ENCODE measurements at regions not wholly inside any gene's neighbourhood (a gene's known extent, or its start where the extent isn't known, plus 50 kb on each side); places are given as distances from the start of the nearest gene placed in this dataset.

GRCh38 chr16:25544294-25544693 lies 147.5 kb upstream of the HS3ST4 start:
- CTCF ChIA-PET (ENCODE audit: partially characterized antibody), result no interaction called here

More at GRCh38 chr16:25544294-25544693, 147.5 kb upstream of the HS3ST4 start:
- Histone ChIP-seq H3K79me1 (ENCODE audit: low read depth, low read length) (no peaks in the 10 kb centered on the region), H4K91ac (replicated peaks; ENCODE audit: insufficient read length, low read length) (no peak overlapping the region), H2BK5ac (ENCODE audit: low read depth, low read length) (no peak overlapping the region), H3K4me1 (replicated peaks in 1 of 4; ENCODE audit: control insufficient read depth in 3 of 4, insufficient read depth in 4 of 4, low read length in 3 of 4) (no peaks in the 10 kb centered on the region), H4K8ac (ENCODE audit: extremely low read depth, insufficient read depth, low read length) (no peak overlapping the region), H3K36me3 (ENCODE audit: control insufficient read depth in 2 of 4, insufficient read depth in 4 of 4, low read length in 3 of 4) (no peaks in the 10 kb centered on the region), H4K5ac (ENCODE audit: insufficient read length, low read depth, low read length) (no peak overlapping the region), H3K4me3 (ENCODE audit: extremely low read depth in 1 of 4, insufficient read depth in 2 of 4, low read depth in 3 of 4, low read length in 4 of 4) (no peak overlapping the region), H3K23ac (ENCODE audit: insufficient read length) (no peak overlapping the region), H3K27ac (ENCODE audit: low read depth, low read length) (no peak overlapping the region), H2AFZ (ENCODE audit: low read length) (no peak overlapping the region), H2AK5ac (ENCODE audit: low read depth, low read length) (no peak overlapping the region), H3K14ac (ENCODE audit: insufficient read length) (no peak overlapping the region), H3K27me3 (replicated peaks in 1 of 4; ENCODE audit: control insufficient read depth in 3 of 4, extremely low read depth in 1 of 4, insufficient read depth in 3 of 4, low read length in 3 of 4) (no peaks in the 10 kb centered on the region; a peak in 1 of 7 replicates), H3K18ac (ENCODE audit: extremely low read depth, low read length) (no peak overlapping the region), H2BK15ac (ENCODE audit: low read length) (no peak overlapping the region), H3K9ac (replicated peaks in 1 of 4; ENCODE audit: extremely low read depth in 1 of 4, low read depth in 3 of 4, low read length in 3 of 4) (no peak overlapping the region), H4K20me1 (replicated peaks in 1 of 2; ENCODE audit: control insufficient read depth in 1 of 2, insufficient read depth in 2 of 2, low read length in 2 of 2) (no peaks in the 10 kb centered on the region), H2BK20ac (ENCODE audit: low read length) (no peak overlapping the region), H3K23me2 (ENCODE audit: low read depth, low read length) (no peaks in the 10 kb centered on the region), H2BK12ac (ENCODE audit: low read depth, low read length) (no peak overlapping the region), H3K4ac (replicated peaks; ENCODE audit: insufficient read length, low read depth, low read length) (no peak overlapping the region), H2BK120ac (replicated peaks; ENCODE audit: low read depth, low read length) (no peak overlapping the region), H3K9me3 (ENCODE audit: insufficient read depth in 2 of 2, low read depth in 1 of 2, low read length in 1 of 2) (no peaks in the 10 kb centered on the region), H3K56ac (replicated peaks; ENCODE audit: insufficient read length, low read depth, low read length) (no peak overlapping the region), H3K79me2 (ENCODE audit: control insufficient read depth in 1 of 2, insufficient read depth in 2 of 2, low read length in 2 of 2) (no peaks in the 10 kb centered on the region), H3K4me2 (ENCODE audit: insufficient read depth in 1 of 2, low read depth in 2 of 2, low read length in 2 of 2) (no peak overlapping the region)
- DNase-seq (ENCODE audit: low read depth in 1 of 2, low spot score in 2 of 2) (no peak), FAIRE-seq (no peak)
- WGBS, 2 experiments (ENCODE audit: extremely low coverage in 1 of 2, insufficient coverage in 1 of 2, insufficient read length in 1 of 2, insufficient replicate concordance in 2 of 2, low coverage in 1 of 2, low lambda C conversion rate in 2 of 2, missing lambda C conversion rate in 1 of 2), result 91% methylated on average over 3 of the region's 3 CpGs; no CpG with 5 or more reads in 1 of the 2 experiments
- POLR2A ChIA-PET (ENCODE audit: partially characterized antibody), result no interaction called here
- TF ChIP-seq GTF2F1 (IDR thresholded peaks at IDR 0.05; ENCODE audit: borderline replicate concordance, low read depth, low read length) (no peak), KDM1A (IDR thresholded peaks at IDR 0.05; ENCODE audit: borderline replicate concordance, low read length) (peak; percentile 69; the same call in 1 of the 2 replicates)

All from H1 (cell line).